B cell (primary cell): ENCODE measurements at regions not wholly inside any gene's neighbourhood (a gene's known extent, or its start where the extent isn't known, plus 50 kb on each side); places are given as distances from the start of the nearest gene placed in this dataset.

Experiments
- ATAC-seq: fragments of 200-7000 bp; cut with Tn5 transposase; one replicate; pipeline ENCODE4 v1.10.0; 2021; ENCODE audit warnings: low read depth, mild to moderate bottlenecking, moderate number of reproducible peaks, moderate library complexity
- CTCF ChIA-PET: fragments of 350-600 bp; sonication (Branson Sonifier 250); formaldehyde crosslinking; loops from one replicate; lab custom pipeline; 2021; ENCODE audit warnings: antibody characterized with exemption, inconsistent platforms; lab: Charles Lee
- POLR2A ChIA-PET: fragments of 350-600 bp; sonication (Branson Sonifier 250); formaldehyde crosslinking; loops from one replicate; lab custom pipeline; 2021; ENCODE audit warnings: antibody characterized with exemption; lab: Charles Lee
- DNase-seq: peaks from one replicate; pipeline ENCODE4 v3.0.0; 2013
- H2AFZ ChIP-seq: 2 replicates; pipeline ENCODE4 v1.6.1; 2012; ENCODE audit warnings: mild to moderate bottlenecking, low read depth, low read length; ENCODE audit not compliant: insufficient read depth, poor library complexity, severe bottlenecking
- H3K27ac ChIP-seq, 2 donors: 1 replicate in 1 of 2; 2 replicates in 1 of 2; pipeline ENCODE4 v1.5.1; 2012 to 2013; ENCODE audit warnings: low read length in 2 of 2, mild to moderate bottlenecking in 2 of 2, moderate library complexity in 1 of 2
- H3K27me3 ChIP-seq, 4 experiments: fragments of 200-600 bp in 1 of 4; sonication (generic) in 1 of 4; replicated peaks in 1 of 4; 1 replicate in 2 of 4; 2 replicates in 2 of 4; pipeline versions ENCODE4 v1.6.1 to v1.7.0; 2013 to 2016; ENCODE audit warnings: low read length in 3 of 4, mild to moderate bottlenecking in 2 of 4, mixed read lengths in 1 of 4, moderate library complexity in 1 of 4; ENCODE audit not compliant: insufficient read depth in 4 of 4, control insufficient read depth in 3 of 4; ENCODE audit errors: control extremely low read depth in 1 of 4
- H3K36me3 ChIP-seq, 2 experiments: replicated peaks in 1 of 2; 1 replicate in 1 of 2; 2 replicates in 1 of 2; pipeline versions ENCODE4 v1.6.1 to v1.7.1; 2013; ENCODE audit warnings: low read length in 1 of 2; ENCODE audit not compliant: insufficient read depth in 2 of 2, control insufficient read depth in 1 of 2; ENCODE audit errors: control extremely low read depth in 1 of 2, extremely low read depth in 1 of 2
- H3K4me1 ChIP-seq, 2 donors: fragments of 200-600 bp in 1 of 2; sonication (generic) in 1 of 2; 1 replicate in 1 of 2; 2 replicates in 1 of 2; pipeline versions ENCODE4 v1.5.1 to v1.6.1; 2013 to 2017; ENCODE audit warnings: low read length in 2 of 2; ENCODE audit not compliant: control insufficient read depth in 2 of 2, insufficient read depth in 2 of 2
- H3K4me2 ChIP-seq: replicated peaks from 2 replicates; pipeline ENCODE3; 2012; ENCODE audit warnings: mild to moderate bottlenecking, low read depth, low read length; ENCODE audit not compliant: poor library complexity, severe bottlenecking
- H3K4me3 ChIP-seq, 5 experiments: fragments of 200-600 bp in 1 of 5; sonication (generic) in 1 of 5; 1 replicate in 3 of 5; 2 replicates in 2 of 5; pipeline versions ENCODE4 v1.5.1 to v1.7.0; 2011 to 2016; ENCODE audit warnings: low read length in 4 of 5, mild to moderate bottlenecking in 4 of 5, low read depth in 2 of 5, control low read depth in 1 of 5, moderate library complexity in 1 of 5; ENCODE audit not compliant: insufficient read depth in 1 of 5; ENCODE audit errors: control extremely low read depth in 1 of 5, extremely low read depth in 1 of 5
- H3K79me2 ChIP-seq: fragments of 200-600 bp; sonication (generic); one replicate; pipeline ENCODE4 v1.6.0; 2016; ENCODE audit warnings: low read length; ENCODE audit not compliant: control insufficient read depth, insufficient read depth
- H3K9ac ChIP-seq: fragments of 200-600 bp; sonication (generic); 2 replicates; pipeline ENCODE4 v1.6.1; 2017; ENCODE audit warnings: mild to moderate bottlenecking, low read length, moderate library complexity
- H3K9me3 ChIP-seq, 3 donors: one replicate each; pipeline versions ENCODE4 v1.6.1 to v1.7.1; 2013; ENCODE audit warnings: low read length in 2 of 3; ENCODE audit not compliant: control insufficient read depth in 2 of 3, insufficient read depth in 1 of 3; ENCODE audit errors: control extremely low read depth in 1 of 3
- H4K20me1 ChIP-seq: 2 replicates; pipeline ENCODE4 v1.6.0; 2012; ENCODE audit warnings: mild to moderate bottlenecking, low read length; ENCODE audit not compliant: insufficient read depth, control insufficient read depth, poor library complexity, severe bottlenecking
- H3K27ac Mint-ChIP-seq: one replicate; pipeline ENCODE4 v1.8.0; 2021; ENCODE audit warnings: mixed read lengths
- H3K27me3 Mint-ChIP-seq: one replicate; pipeline ENCODE4 v1.8.0; 2021; ENCODE audit warnings: mixed read lengths
- H3K4me1 Mint-ChIP-seq: one replicate; pipeline ENCODE4 v1.8.0; 2021; ENCODE audit warnings: mixed read lengths
- H3K4me3 Mint-ChIP-seq: one replicate; pipeline ENCODE4 v1.8.0; 2021; ENCODE audit warnings: mixed read lengths
- H3K9me3 Mint-ChIP-seq: one replicate; pipeline ENCODE4 v1.8.0; 2022; ENCODE audit warnings: mixed read lengths; ENCODE audit not compliant: insufficient read depth
- CTCF ChIP-seq: fragments of 200-600 bp; IDR thresholded peaks from one replicate; pipeline ENCODE4 v1.8.0; 2022; ENCODE audit warnings: antibody characterized with exemption, mild to moderate bottlenecking
- EZH2 ChIP-seq: IDR thresholded peaks from 2 replicates; pipeline ENCODE4 v1.6.1; 2012; ENCODE audit warnings: borderline replicate concordance, low read depth, mild to moderate bottlenecking, moderate library complexity, low read length; ENCODE audit not compliant: insufficient read depth, poor library complexity, severe bottlenecking
- WGBS: methylation state at CpG from one replicate; pipeline ENCODE4 v1.1.5; 2013; ENCODE audit warnings: missing lambda C conversion rate; ENCODE audit not compliant: insufficient coverage; 5-methylcytosine and 5-hydroxymethylcytosine counted together
- intact Hi-C: fragments of 100-400 bp; cut with micrococcal nuclease; formaldehyde crosslinking; loops from one replicate; pipeline ENCODE4 v1.10.0; 2022

GRCh38 chr13:88685459-88685858 is 1014.3 kb downstream of the SLITRK5 start:
- Histone ChIP-seq H3K79me2 (no peaks in the 10 kb centered on the region), H3K4me2 (no peak overlapping the region), H3K9me3 (no peaks in the 10 kb centered on the region), H2AFZ (no peak overlapping the region), H3K4me1 (no peaks in the 10 kb centered on the region), H3K9ac (no peak overlapping the region), H4K20me1 (no peaks in the 10 kb centered on the region), H3K27ac (no peak overlapping the region), H3K4me3 (no peak overlapping the region), H3K36me3 (no peaks in the 10 kb centered on the region), H3K27me3 (no peaks in the 10 kb centered on the region)
- H3K27me3 Mint-ChIP-seq, result no peaks in the 10 kb centered on the region
- CTCF ChIA-PET, result no interaction called here
- H3K27ac Mint-ChIP-seq, result no peak overlapping the region
- DNase-seq, result no peak
- TF ChIP-seq CTCF (no peak), EZH2 (no peak)
- no peaks in the 10 kb centered on the region for H3K4me1 Mint-ChIP-seq
- no peak overlapping the region for H3K4me3 Mint-ChIP-seq
- no peak for ATAC-seq
- intact Hi-C loops, result no loop called here
- H3K9me3 Mint-ChIP-seq, result no peaks in the 10 kb centered on the region
- WGBS, result 100% methylated on average over 1 of the region's 2 CpGs
- POLR2A ChIA-PET, result no interaction called here

- Histone ChIP-seq H3K9ac (no peak overlapping the region), H3K4me3 (no peak overlapping the region), H3K9me3 (peaks cover 0 to 2% (median 0%) of the 10 kb centered on the region in 3 donors), H3K4me1 (no peaks in the 10 kb centered on the region), H3K27me3 (no peaks in the 10 kb centered on the region), H3K4me2 (no peak overlapping the region), H3K36me3 (no peaks in the 10 kb centered on the region), H4K20me1 (no peaks in the 10 kb centered on the region), H3K79me2 (no peaks in the 10 kb centered on the region), H3K27ac (no peak overlapping the region), H2AFZ (no peak overlapping the region)
- intact Hi-C loops, result no loop called here
- H3K9me3 Mint-ChIP-seq, result peaks cover 6% of the 10 kb centered on the region
- H3K27me3 Mint-ChIP-seq, result no peaks in the 10 kb centered on the region
- POLR2A ChIA-PET, result no interaction called here
- H3K27ac Mint-ChIP-seq, result no peak overlapping the region
- CTCF ChIA-PET, result no interaction called here
- TF ChIP-seq CTCF (no peak), EZH2 (no peak)
- peaks cover 6% of the 10 kb centered on the region for H3K4me1 Mint-ChIP-seq
- no peak overlapping the region for H3K4me3 Mint-ChIP-seq
- ATAC-seq (no peak), DNase-seq (no peak)
These were observed 1030.4 kb downstream of the SLITRK5 start for GRCh38 chr13:88701551-88701950.
